HepG2 (cell line): ENCODE measurements at regions not wholly inside any gene's neighbourhood (a gene's known extent, or its start where the extent isn't known, plus 50 kb on each side); places are given as distances from the start of the nearest gene placed in this dataset.

ENCODE experiments used
- ATAC-seq: fragments of 200-7000 bp; cut with Tn5 transposase; 3 replicates; pipeline ENCODE4 v1.9.1; 2020; ENCODE audit warnings: mild to moderate bottlenecking, moderate library complexity
- BruUV-seq: library from RNA; stranded (reverse); fragments of 400-500 nt; replicated peaks from 2 replicates; lab custom pipeline; 2021; lab: Mats Ljungman, UMichigan
- CTCF ChIA-PET: fragments of 300-600 bp; formaldehyde crosslinking; extraction: SDS; loops from one replicate; lab custom pipeline; 2021; ENCODE audit warnings: low total read pairs, inconsistent platforms, low intra/inter-chr PET ratio; lab: Yijun Ruan, JAX
- POLR2A ChIA-PET: fragments of 350-600 bp; sonication (Branson Sonifier 250); formaldehyde crosslinking; loops from one replicate; lab custom pipeline; 2020; ENCODE audit warnings: antibody characterized with exemption, inconsistent platforms; lab: Yijun Ruan, JAX
- DNase-seq: peaks from one replicate; pipeline ENCODE4 v3.0.0-alpha.2; 2015; ENCODE audit warnings: low spot score
- FAIRE-seq: peaks from 3 replicates; lab custom pipeline; 2011; peaks lifted over from hg19 to GRCh38; lab: Jason Lieb, UNC
- H2AFZ ChIP-seq: one replicate; pipeline ENCODE4 v1.6.1; 2011; ENCODE audit warnings: low read length, inconsistent platforms
- H3K27ac ChIP-seq: fragments of 300-600 bp; 3 replicates; pipeline ENCODE4 v1.8.0; 2011; ENCODE audit warnings: mixed run types, mild to moderate bottlenecking, mixed read lengths, low read length, inconsistent platforms; ENCODE audit not compliant: insufficient read depth; ENCODE audit errors: extremely low read length
- H3K27me3 ChIP-seq, 2 experiments: fragments of 200-600 bp in 1 of 2; 2 replicates in 1 of 2; 3 replicates in 1 of 2; pipeline versions ENCODE4 v1.6.0 to v1.8.0; 2011; ENCODE audit warnings: low read length in 2 of 2, mild to moderate bottlenecking in 2 of 2, moderate library complexity in 2 of 2, inconsistent platforms in 1 of 2; ENCODE audit not compliant: insufficient read depth in 2 of 2, control insufficient read depth in 1 of 2
- H3K36me3 ChIP-seq, 2 experiments: fragments of 200-600 bp in 1 of 2; replicated peaks in 1 of 2; 2 replicates in 1 of 2; 3 replicates in 1 of 2; pipeline versions ENCODE4 v1.5.1 to v1.8.0; 2011; ENCODE audit warnings: low read length in 2 of 2, inconsistent platforms in 1 of 2; ENCODE audit not compliant: insufficient read depth in 2 of 2, control insufficient read depth in 1 of 2
- H3K4me1 ChIP-seq: 2 replicates; pipeline ENCODE4 v1.5.1; 2012; ENCODE audit warnings: low read length, inconsistent platforms; ENCODE audit not compliant: insufficient read depth
- H3K4me2 ChIP-seq: 2 replicates; pipeline ENCODE4 v1.6.0; 2011; ENCODE audit warnings: low read depth, low read length, inconsistent platforms
- H3K4me3 ChIP-seq, 3 experiments: fragments of 200-600 bp in 1 of 3; sonication (generic), shearing (Covaris generic) in 1 of 3; replicated peaks in 1 of 3; 2 replicates each; pipeline ENCODE4 v1.5.1; 2011 to 2016; ENCODE audit warnings: low read length in 3 of 3, inconsistent platforms in 2 of 3, low read depth in 2 of 3, mild to moderate bottlenecking in 2 of 3, control low read depth in 1 of 3, mixed read lengths in 1 of 3; ENCODE audit not compliant: insufficient read depth in 1 of 3
- H3K79me2 ChIP-seq: one replicate; pipeline ENCODE4 v1.6.1; 2011; ENCODE audit warnings: low read length, inconsistent platforms; ENCODE audit not compliant: insufficient read depth
- H3K9ac ChIP-seq: 2 replicates; pipeline ENCODE4 v1.6.0; 2011; ENCODE audit warnings: mild to moderate bottlenecking, low read depth, low read length, inconsistent platforms; ENCODE audit not compliant: insufficient read depth
- H3K9me3 ChIP-seq: 2 replicates; pipeline ENCODE4 v1.5.1; 2012; ENCODE audit warnings: mild to moderate bottlenecking, low read length
- H4K20me1 ChIP-seq: 2 replicates; pipeline ENCODE4 v1.6.0; 2011; ENCODE audit warnings: inconsistent platforms, mild to moderate bottlenecking, low read length, moderate library complexity; ENCODE audit not compliant: insufficient read depth
- CREM ChIP-seq, 2 experiments: sonication (generic) in 1 of 2; formaldehyde crosslinking in 1 of 2; IDR thresholded peaks; 2 replicates each; pipeline versions ENCODE4 v1.4.0 to v1.6.1; 2016 to 2020; ENCODE audit warnings: antibody characterized with exemption in 1 of 2, mild to moderate bottlenecking in 1 of 2, missing genetic modification reagents in 1 of 2
- EED ChIP-seq: sonication (generic); formaldehyde crosslinking; IDR thresholded peaks from 2 replicates; pipeline ENCODE4 v1.5.0; 2020; ENCODE audit warnings: mild to moderate bottlenecking, missing genetic modification reagents
- HOXA7 ChIP-seq: sonication (generic); formaldehyde crosslinking; IDR thresholded peaks from 2 replicates; pipeline ENCODE4 v1.8.1; 2022; ENCODE audit warnings: mild to moderate bottlenecking, missing genetic modification reagents, moderate library complexity
- IRF2 ChIP-seq: IDR thresholded peaks from 2 replicates; pipeline ENCODE4 v1.6.1; 2018; ENCODE audit warnings: missing genetic modification reagents, missing compliant biosample characterization
- MATR3 ChIP-seq: sonication (generic); formaldehyde crosslinking; IDR thresholded peaks from 2 replicates; pipeline ENCODE4 v1.4.0; 2020; ENCODE audit warnings: missing genetic modification reagents
- NRL ChIP-seq: sonication (generic); formaldehyde crosslinking; IDR thresholded peaks from 2 replicates; pipeline ENCODE4 v1.5.0; 2020; ENCODE audit warnings: missing genetic modification reagents, mild to moderate bottlenecking, moderate library complexity, borderline replicate concordance
- PCBP2 ChIP-seq: fragments of 200-400 bp; formaldehyde crosslinking; optimal IDR thresholded peaks from 2 replicates; pipeline ENCODE3; 2018; ENCODE audit warnings: low read length, low read depth; ENCODE audit not compliant: poor library complexity, severe bottlenecking
- PHF20 ChIP-seq: sonication (generic); formaldehyde crosslinking; IDR thresholded peaks from 2 replicates; pipeline ENCODE4 v1.5.0; 2020; ENCODE audit warnings: mild to moderate bottlenecking, missing genetic modification reagents
- RBM39 ChIP-seq: fragments of 200-400 bp; formaldehyde crosslinking; IDR thresholded peaks from one replicate; pipeline ENCODE4 v1.6.1; 2018; ENCODE audit warnings: antibody characterized with exemption, mild to moderate bottlenecking, low read depth, low read length; ENCODE audit not compliant: poor library complexity, severe bottlenecking
- USF2 ChIP-seq, 2 experiments: sonication (generic) in 1 of 2; formaldehyde crosslinking in 1 of 2; IDR thresholded peaks; 2 replicates each; pipeline versions ENCODE4 v1.5.1 to v1.6.1; 2011 to 2020; ENCODE audit warnings: borderline replicate concordance in 1 of 2, low read depth in 1 of 2, low read length in 1 of 2, mild to moderate bottlenecking in 1 of 2, missing genetic modification reagents in 1 of 2, moderate library complexity in 1 of 2
- ZNF143 ChIP-seq: sonication (generic); formaldehyde crosslinking; IDR thresholded peaks from 2 replicates; pipeline ENCODE4 v1.4.0; 2020; ENCODE audit warnings: missing genetic modification reagents
- ZNF619 ChIP-seq: sonication (generic); formaldehyde crosslinking; IDR thresholded peaks from 2 replicates; pipeline ENCODE4 v1.4.0; 2020; ENCODE audit warnings: mild to moderate bottlenecking, missing genetic modification reagents
- WGBS: methylation state at CpG from one replicate; pipeline ENCODE4 v1.1.6; 2017; ENCODE audit warnings: low lambda C conversion rate; 5-methylcytosine and 5-hydroxymethylcytosine counted together
- in situ Hi-C: cut with HindIII; loops from 2 replicates; pipeline ENCODE4 v1.10.0; 2017; ENCODE audit warnings: low pct_unique_long_range_greater_than_20kb; ENCODE audit not compliant: extremely low pct_ligation_motif_present
- intact Hi-C: fragments of 100-400 bp; cut with micrococcal nuclease; formaldehyde crosslinking; loops from one replicate; pipeline ENCODE4 v1.10.0; 2022; ENCODE audit not compliant: unreplicated experiment
- TF ChIP-seq, protein P1 (sequence below): sonication (generic); formaldehyde crosslinking; IDR thresholded peaks from 2 replicates; pipeline ENCODE4 v1.4.0; 2020; ENCODE audit warnings: mild to moderate bottlenecking, missing genetic modification reagents, borderline replicate concordance
- TF ChIP-seq, protein P2 (sequence below): sonication (generic); formaldehyde crosslinking; IDR thresholded peaks from 2 replicates; pipeline ENCODE4 v1.8.0; 2022; ENCODE audit warnings: mild to moderate bottlenecking, missing genetic modification reagents, borderline replicate concordance
- TF ChIP-seq, protein P3 (sequence below): sonication (generic); formaldehyde crosslinking; IDR thresholded peaks from 2 replicates; pipeline ENCODE4 v1.5.0; 2020; ENCODE audit warnings: mild to moderate bottlenecking, missing genetic modification reagents
- TF ChIP-seq, protein P4 (sequence below): sonication (generic); formaldehyde crosslinking; IDR thresholded peaks from 2 replicates; pipeline ENCODE4 v1.5.0; 2020; ENCODE audit warnings: mild to moderate bottlenecking, low read depth, missing genetic modification reagents, borderline replicate concordance

DNA sequence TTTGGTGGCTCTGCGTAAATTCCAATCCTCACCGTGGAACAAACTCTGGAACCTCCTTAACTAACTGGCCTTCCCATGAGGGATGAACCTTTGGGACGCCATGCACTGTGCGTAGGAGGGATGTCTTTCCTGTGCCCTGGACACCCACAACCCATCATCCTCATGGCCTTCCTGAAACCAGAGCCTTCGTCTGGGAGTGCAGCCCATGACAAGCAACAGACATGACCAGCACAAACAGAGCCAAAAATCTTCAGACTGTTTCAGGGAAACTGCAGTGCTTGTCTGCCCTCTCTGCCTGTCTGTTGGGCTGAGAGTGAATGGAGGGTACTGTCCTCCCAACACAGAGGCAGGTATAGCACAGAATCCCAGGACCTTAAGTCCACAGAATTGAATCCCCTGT is 61.1 kb upstream of the BOC start:
- Histone ChIP-seq H3K4me1 (no peaks in the 10 kb centered on the region), H3K27me3 (no peaks in the 10 kb centered on the region; a peak in 1 of 5 replicates), H3K79me2 (no peaks in the 10 kb centered on the region), H3K27ac (no peak overlapping the region), H3K9me3 (no peaks in the 10 kb centered on the region), H2AFZ (no peak overlapping the region), H3K36me3 (no peaks in the 10 kb centered on the region), H3K9ac (no peak overlapping the region), H3K4me2 (no peak overlapping the region), H3K4me3 (no peak overlapping the region), H4K20me1 (no peaks in the 10 kb centered on the region)
- intact Hi-C loops (no loop called here), in situ Hi-C loops (no loop called here)
- no peak for TF ChIP-seq ZNF619 (CRISPR knock-in tag)
- TF ChIP-seq, protein P1, sequence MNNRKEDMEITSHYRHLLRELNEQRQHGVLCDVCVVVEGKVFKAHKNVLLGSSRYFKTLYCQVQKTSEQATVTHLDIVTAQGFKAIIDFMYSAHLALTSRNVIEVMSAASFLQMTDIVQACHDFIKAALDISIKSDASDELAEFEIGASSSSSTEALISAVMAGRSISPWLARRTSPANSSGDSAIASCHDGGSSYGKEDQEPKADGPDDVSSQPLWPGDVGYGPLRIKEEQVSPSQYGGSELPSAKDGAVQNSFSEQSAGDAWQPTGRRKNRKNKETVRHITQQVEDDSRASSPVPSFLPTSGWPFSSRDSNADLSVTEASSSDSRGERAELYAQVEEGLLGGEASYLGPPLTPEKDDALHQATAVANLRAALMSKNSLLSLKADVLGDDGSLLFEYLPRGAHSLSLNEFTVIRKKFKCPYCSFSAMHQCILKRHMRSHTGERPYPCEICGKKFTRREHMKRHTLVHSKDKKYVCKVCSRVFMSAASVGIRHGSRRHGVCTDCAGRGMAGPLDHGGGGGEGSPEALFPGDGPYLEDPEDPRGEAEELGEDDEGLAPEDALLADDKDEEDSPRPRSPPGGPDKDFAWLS (CRISPR knock-in tag) = no peak
- TF ChIP-seq IRF2 = no peak
- no peak for TF ChIP-seq USF2 (IDR thresholded peaks at IDR 0.05; ENCODE audit: low read depth, low read length)
- TF ChIP-seq USF2 (CRISPR knock-in tag; IDR thresholded peaks at IDR 0.05; ENCODE audit: borderline replicate concordance) = no peak
- TF ChIP-seq, protein P2, sequence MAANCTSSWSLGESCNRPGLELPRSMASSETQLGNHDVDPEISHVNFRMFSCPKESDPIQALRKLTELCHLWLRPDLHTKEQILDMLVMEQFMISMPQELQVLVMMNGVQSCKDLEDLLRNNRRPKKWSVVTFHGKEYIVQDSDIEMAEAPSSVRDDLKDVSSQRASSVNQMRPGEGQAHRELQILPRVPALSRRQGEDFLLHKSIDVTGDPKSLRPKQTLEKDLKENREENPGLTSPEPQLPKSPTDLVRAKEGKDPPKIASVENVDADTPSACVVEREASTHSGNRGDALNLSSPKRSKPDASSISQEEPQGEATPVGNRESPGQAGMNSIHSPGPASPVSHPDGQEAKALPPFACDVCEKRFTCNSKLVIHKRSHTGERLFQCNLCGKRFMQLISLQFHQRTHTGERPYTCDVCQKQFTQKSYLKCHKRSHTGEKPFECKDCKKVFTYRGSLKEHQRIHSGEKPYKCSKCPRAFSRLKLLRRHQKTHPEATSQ = no peak
- TF ChIP-seq, protein P3, sequence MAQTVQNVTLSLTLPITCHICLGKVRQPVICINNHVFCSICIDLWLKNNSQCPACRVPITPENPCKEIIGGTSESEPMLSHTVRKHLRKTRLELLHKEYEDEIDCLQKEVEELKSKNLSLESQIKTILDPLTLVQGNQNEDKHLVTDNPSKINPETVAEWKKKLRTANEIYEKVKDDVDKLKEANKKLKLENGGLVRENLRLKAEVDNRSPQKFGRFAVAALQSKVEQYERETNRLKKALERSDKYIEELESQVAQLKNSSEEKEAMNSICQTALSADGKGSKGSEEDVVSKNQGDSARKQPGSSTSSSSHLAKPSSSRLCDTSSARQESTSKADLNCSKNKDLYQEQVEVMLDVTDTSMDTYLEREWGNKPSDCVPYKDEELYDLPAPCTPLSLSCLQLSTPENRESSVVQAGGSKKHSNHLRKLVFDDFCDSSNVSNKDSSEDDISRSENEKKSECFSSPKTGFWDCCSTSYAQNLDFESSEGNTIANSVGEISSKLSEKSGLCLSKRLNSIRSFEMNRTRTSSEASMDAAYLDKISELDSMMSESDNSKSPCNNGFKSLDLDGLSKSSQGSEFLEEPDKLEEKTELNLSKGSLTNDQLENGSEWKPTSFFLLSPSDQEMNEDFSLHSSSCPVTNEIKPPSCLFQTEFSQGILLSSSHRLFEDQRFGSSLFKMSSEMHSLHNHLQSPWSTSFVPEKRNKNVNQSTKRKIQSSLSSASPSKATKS = no peak
- TF ChIP-seq RBM39 = no peak
- no peak for TF ChIP-seq HOXA7 (CRISPR knock-in tag)
- no peak for TF ChIP-seq NRL
- TF ChIP-seq, protein P4, sequence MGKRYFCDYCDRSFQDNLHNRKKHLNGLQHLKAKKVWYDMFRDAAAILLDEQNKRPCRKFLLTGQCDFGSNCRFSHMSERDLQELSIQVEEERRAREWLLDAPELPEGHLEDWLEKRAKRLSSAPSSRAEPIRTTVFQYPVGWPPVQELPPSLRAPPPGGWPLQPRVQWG (CRISPR knock-in tag) = no peak
- TF ChIP-seq PCBP2 = no peak
- no peak for TF ChIP-seq CREM (IDR thresholded peaks at IDR 0.05)
- TF ChIP-seq CREM (CRISPR knock-in tag; IDR thresholded peaks at IDR 0.05) = no peak
- TF ChIP-seq MATR3 (CRISPR knock-in tag) = no peak
- TF ChIP-seq PHF20 (CRISPR knock-in tag) = no peak
- no peak for TF ChIP-seq EED (CRISPR knock-in tag)
- TF ChIP-seq ZNF143 (CRISPR knock-in tag) = no peak
- ChIA-PET POLR2A (no interaction called here), CTCF (no interaction called here)
- ATAC-seq = no peak
- no TSS peak for BruUV-seq
- DNase-seq = no peak
- no peak for FAIRE-seq
- 50% methylated on average over 5 of the region's 5 CpGs for WGBS
